HG02973 (cell line): ENCODE measurements at regions not wholly inside any gene's neighbourhood (a gene's known extent, or its start where the extent isn't known, plus 50 kb on each side); places are given as distances from the start of the nearest gene placed in this dataset.

Experiments
- ATAC-seq: cut with Tn5 transposase; IDR thresholded peaks from one replicate; pipeline ENCODE4 v1.9.1; 2021; ENCODE audit warnings: moderate library complexity; ENCODE audit not compliant: unreplicated experiment

DNA sequence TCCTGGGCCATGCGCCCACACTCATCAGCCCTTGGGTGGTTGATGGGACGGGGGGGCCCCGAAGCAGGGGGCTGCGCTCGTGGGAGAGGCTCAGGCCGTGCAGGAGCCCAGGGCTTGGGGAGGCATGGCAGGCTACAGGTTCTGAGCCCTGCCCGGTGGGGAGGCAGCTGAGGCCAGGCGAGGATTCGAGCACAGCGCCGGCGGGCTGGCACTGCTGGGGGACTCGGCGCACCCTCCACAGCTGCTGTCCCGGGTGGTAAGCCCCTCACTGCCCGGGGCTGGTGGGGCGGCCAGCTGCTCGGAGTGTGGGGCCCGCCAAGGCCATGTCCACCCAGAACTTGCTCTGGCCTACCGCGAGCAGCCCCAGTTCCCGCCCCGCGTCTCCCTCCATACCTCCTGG is 295.8 kb upstream of the SEL1L start:
- ATAC-seq = no peak

- no peak for ATAC-seq
Measured at GRCh38 chr14:81831128-81831820, 297.6 kb upstream of the SEL1L start.

- no peak for ATAC-seq
Measured at GRCh38 chr14:81834308-81834707, 300.7 kb upstream of the SEL1L start.

DNA sequence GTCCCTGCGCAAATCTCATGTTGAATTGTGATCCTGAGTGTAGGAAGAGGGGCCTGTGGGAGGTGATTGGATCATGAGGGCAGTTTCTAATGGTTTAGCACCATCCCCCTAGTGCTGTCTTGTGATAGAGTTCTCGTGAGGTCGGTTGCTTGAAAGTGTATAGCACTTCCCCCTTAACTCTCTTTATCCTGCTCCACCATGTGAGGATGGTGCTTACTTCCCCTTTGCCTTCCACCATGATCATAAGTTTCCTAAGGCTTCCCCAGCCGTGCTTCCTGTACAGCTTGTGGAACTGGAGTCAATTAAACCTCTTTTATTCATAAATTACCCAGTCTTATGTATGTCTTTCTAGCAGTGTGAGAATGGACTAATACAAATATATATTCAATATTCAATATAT is 303.7 kb upstream of the SEL1L start:
- ATAC-seq = no peak

GRCh38 chr14:81839056-81839455 is 305.4 kb upstream of the SEL1L start:
- no peak for ATAC-seq

- no peak for ATAC-seq
Measured at GRCh38 chr14:81841346-81841745, 307.7 kb upstream of the SEL1L start.

DNA sequence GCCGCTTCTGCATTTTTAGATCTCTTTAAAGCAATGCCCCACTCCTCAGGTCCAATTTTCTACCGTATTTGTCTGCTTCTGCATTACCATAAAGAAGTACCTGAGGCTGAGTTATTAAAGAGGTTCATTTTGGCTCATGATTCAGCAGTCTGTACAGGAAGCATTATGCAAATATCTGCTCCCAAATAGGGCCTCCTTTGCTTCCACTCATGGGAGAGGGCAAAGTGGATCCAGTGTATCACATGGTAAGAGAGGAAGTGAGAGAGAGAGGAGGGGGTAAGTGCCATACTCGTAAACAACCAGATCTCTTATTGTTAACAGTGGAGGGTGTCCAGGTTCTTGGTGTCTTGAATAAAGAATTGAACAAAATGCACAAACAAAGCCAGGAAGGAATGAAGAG is 316.1 kb upstream of the SEL1L start:
- ATAC-seq = no peak

- no peak for ATAC-seq
Measured at GRCh38 chr14:81855007-81855406, 321.4 kb upstream of the SEL1L start.

GRCh38 chr14:81859046-81859445 is 325.4 kb upstream of the SEL1L start:
- no peak for ATAC-seq

GRCh38 chr14:81868172-81868571 is 334.5 kb upstream of the SEL1L start:
- no peak for ATAC-seq

- no peak for ATAC-seq
Measured at GRCh38 chr14:81871706-81872105, 338.1 kb upstream of the SEL1L start.

DNA sequence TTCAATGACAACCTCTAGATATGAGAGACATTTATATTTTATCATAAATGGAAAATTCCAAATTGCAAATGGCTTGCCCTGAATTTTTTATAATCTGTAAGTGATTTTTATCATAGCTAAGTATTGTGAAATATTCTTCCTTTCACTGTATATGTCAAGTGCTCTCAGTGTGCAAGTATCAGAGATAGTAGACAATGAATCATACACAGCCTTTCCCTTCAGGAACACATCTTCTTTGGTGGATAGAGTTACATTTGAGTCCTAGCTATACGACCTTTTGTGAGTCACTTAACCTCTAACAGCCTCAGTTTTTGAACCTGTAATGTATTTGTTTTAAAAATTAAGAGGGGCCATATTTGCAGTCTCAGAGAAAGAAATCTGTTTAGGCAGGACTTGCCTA is 350.7 kb upstream of the SEL1L start:
- no peak for ATAC-seq

GRCh38 chr14:81886588-81886987 is 352.9 kb upstream of the SEL1L start:
- no peak for ATAC-seq

- ATAC-seq = no peak
Measured at GRCh38 chr14:81889529-81889928, 355.9 kb upstream of the SEL1L start.

DNA sequence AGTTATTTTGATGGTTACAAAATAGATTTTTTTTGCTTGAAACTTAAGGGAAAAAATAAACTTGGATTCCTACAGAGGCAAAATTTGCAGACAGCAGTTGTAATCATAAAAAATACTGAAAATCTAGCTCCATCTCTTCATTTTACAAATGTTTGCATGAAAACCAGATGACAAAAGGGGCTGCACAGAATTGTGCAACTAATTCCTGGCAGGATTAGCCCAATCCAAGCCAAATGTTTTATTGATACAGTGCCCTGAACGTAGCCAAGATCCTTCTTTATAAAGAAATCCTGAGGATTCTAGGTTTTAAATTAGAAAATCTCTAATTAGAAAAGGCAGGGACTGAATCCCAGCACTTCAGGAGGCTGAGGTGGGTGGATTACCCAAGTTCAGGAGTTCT is 356.4 kb upstream of the SEL1L start:
- ATAC-seq = no peak

DNA sequence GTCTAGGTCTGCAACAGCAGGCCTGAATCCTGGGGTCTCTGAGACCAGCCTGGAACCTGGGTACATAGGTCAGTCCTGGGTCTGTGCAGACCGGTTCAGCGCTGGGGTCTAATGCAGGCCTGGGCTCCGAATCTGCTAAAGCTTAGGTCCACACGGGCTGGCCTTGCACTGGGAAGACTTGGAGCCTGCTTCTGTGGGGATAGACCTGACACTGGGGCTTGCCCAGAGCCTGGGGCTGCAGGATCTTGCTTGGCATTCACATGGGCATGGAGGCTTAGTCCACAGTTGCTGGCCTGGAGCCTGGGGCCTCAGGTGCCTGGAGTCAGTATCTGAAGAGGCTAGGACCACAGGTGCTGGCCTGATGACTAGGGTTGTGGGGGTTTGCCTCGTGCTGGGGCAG is 369.8 kb upstream of the SEL1L start:
- ATAC-seq = no peak

DNA sequence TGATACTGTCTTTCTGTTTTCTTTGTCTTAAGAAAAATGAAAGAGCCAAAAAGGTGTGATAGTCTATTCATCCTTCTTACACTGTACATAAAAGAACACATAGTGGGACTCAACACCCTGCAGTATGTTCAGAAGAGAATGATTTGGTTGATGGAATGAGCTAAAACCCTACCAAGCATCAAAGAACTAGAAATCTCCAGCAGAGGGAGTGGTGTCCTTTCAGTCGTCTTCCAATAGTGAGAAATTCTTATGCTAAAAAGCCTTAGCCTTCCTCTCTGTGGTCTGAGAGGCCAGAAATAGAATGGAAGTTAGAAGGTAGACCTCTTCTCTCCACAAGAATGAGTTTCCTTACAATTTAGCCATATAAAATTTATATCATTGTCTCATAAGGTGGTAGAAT is 393.4 kb upstream of the SEL1L start:
- ATAC-seq = no peak

GRCh38 chr14:81931828-81932227 is 398.2 kb upstream of the SEL1L start:
- ATAC-seq = no peak

GRCh38 chr14:81936348-81936747 is 402.7 kb upstream of the SEL1L start:
- ATAC-seq = no peak

DNA sequence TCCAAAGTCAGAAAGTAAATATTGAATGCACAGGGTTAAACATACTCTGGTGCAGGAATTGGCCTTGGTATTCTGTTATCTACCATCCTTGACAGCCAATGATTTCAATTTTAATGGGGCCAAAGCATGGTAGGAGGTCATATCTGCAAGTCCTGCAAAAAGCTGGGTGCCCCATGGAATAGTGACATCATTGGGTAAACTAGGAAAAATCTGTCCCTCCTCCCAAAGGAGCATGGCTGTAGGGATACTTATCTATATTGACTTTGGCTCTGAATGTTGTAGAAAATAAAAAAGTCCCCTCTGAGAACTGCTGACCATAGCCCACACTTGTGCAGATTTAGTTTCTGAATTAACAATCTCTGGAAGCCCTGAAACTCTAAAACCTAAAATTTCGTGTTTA is 403.2 kb upstream of the SEL1L start:
- no peak for ATAC-seq

- no peak for ATAC-seq
Measured at GRCh38 chr14:81938341-81938740, 404.7 kb upstream of the SEL1L start.

DNA sequence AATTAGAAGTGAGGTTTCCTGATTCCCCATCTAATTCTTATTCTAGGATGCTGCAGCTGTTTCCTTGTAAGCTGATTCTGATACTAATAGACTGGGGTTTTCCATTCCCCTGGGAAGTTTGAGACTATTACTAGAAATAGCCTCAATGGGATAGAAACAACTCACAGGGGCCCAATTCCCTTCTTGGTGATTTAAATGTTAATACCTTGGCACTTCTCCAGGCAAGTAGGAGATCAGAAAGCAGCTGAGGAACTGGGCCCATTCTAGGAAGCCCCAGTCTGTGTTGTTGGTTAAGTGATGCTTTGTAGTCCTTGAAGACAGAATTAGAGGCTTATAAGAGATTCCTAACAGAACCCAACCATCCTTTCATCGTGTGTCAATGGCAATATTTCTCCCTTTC is 407.0 kb upstream of the SEL1L start:
- no peak for ATAC-seq

GRCh38 chr14:81942071-81942470 is 408.4 kb upstream of the SEL1L start:
- no peak for ATAC-seq
